Type B pancreatic cell (in vitro differentiated cells): ENCODE measurements at regions not wholly inside any gene's neighbourhood (a gene's known extent, or its start where the extent isn't known, plus 50 kb on each side); places are given as distances from the start of the nearest gene placed in this dataset.
A peak's percentile ranks its signal among the peaks of the same experiment; 100 is the strongest.
"Not testable (repeated sequence)": the region's sequence is repeated elsewhere in the genome, so short reads cannot be mapped to it uniquely, and the experiment has no call there.

Experiments
- DNase-seq: peaks from one replicate; pipeline ENCODE4 v3.0.0; 2021; ENCODE audit warnings: mixed read lengths; ENCODE audit not compliant: unreplicated experiment; ENCODE audit errors: extremely low spot score
- H3K27ac Mint-ChIP-seq: 2 replicates; pipeline ENCODE4 v1.8.0; 2021; ENCODE audit warnings: mild to moderate bottlenecking, mixed read lengths
- H3K27me3 Mint-ChIP-seq: 2 replicates; pipeline ENCODE4 v1.8.0; 2021; ENCODE audit warnings: mixed read lengths
- H3K36me3 Mint-ChIP-seq: 2 replicates; pipeline ENCODE4 v1.8.0; 2021; ENCODE audit warnings: mixed read lengths
- H3K4me1 Mint-ChIP-seq: one replicate; pipeline ENCODE4 v1.8.0; 2021; ENCODE audit warnings: mixed read lengths; ENCODE audit not compliant: unreplicated experiment
- H3K4me3 Mint-ChIP-seq: 2 replicates; pipeline ENCODE4 v1.8.0; 2021; ENCODE audit warnings: mild to moderate bottlenecking, mixed read lengths
- H3K9me3 Mint-ChIP-seq: 2 replicates; pipeline ENCODE4 v1.8.0; 2021; ENCODE audit warnings: mixed read lengths
- TF ChIP-seq, protein P1 (sequence below): fragments of 200-600 bp; sonication (generic); conservative IDR thresholded peaks from 2 replicates; pipeline ENCODE4 v1.5.0; 2021; ENCODE audit warnings: antibody characterized with exemption, mild to moderate bottlenecking

- H3K36me3 Mint-ChIP-seq, H3K4me1 Mint-ChIP-seq, H3K27me3 Mint-ChIP-seq, H3K4me3 Mint-ChIP-seq, H3K9me3 Mint-ChIP-seq, H3K27ac Mint-ChIP-seq, DNase-seq: not testable (repeated sequence)
These were observed 61.2 kb upstream of the ZNF322 start for GRCh38 chr6:26720663-26721218.

GRCh38 chr6:26730019-26730766 lies 70.6 kb upstream of the ZNF322 start:
- DNase-seq, H3K27ac Mint-ChIP-seq, H3K4me1 Mint-ChIP-seq, H3K27me3 Mint-ChIP-seq, H3K4me3 Mint-ChIP-seq, H3K36me3 Mint-ChIP-seq, H3K9me3 Mint-ChIP-seq: not testable (repeated sequence)

DNA sequence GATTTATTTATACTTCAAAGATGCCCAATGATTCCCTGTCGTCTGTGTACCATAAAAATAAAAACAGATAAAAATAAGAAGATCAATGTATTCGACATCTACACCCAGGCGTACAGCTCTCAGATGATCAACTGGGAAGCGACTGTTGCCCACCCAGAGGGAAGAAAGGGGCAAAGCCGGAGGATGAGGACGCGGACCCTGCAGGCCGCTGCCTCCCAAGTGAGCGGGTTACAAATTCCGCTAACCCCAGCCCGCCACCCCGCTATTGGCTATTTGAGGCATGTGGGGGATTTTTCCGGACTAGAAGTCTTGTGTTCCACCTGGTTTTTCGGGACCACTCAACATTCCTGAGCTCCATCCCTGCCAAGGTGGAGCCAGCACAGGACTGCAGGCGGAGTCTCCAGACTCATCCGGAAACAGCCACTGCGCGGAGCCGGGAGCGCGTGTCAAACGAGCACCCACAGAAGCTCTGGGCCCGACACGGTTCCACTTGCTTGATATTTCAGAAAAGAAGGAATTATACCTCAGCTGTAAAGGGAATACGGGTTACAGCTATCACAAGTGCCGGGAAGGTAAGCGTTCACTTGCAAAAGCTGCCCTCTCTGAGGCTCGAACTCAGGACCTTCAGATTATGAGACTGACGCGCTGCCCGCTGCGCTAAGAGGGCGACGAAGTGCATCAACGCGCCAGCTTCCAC lies 75.4 kb upstream of the ZNF322 start:
- H3K36me3 Mint-ChIP-seq, H3K4me1 Mint-ChIP-seq, H3K27ac Mint-ChIP-seq, H3K27me3 Mint-ChIP-seq, H3K9me3 Mint-ChIP-seq, DNase-seq, H3K4me3 Mint-ChIP-seq: not testable (repeated sequence)

DNA sequence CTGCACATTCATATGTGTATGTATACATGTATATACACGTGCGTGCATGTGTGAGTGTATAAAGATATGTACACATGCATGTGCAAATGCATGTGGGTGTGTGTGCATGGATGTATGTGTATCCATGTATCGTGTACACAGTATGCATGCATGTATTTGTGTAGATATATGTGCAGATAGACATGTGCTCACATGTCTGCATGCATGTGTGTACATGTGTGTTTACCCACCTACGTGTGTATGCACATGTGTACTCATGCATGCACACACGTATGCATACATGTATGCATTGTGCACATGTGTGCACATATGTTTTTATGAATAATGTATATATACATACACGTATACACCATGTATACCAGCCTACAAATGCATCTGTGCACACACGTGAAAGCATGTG lies 80.3 kb upstream of the ZNF322 start:
- Mint-ChIP-seq H3K36me3 (no peaks in the 10 kb centered on the region), H3K27ac (no peak overlapping the region), H3K9me3 (no peaks in the 10 kb centered on the region), H3K27me3 (peaks cover 36% of the 10 kb centered on the region), H3K4me3 (no peak overlapping the region), H3K4me1 (peaks cover 6% of the 10 kb centered on the region)
- no peak for DNase-seq
- TF ChIP-seq, protein P1, sequence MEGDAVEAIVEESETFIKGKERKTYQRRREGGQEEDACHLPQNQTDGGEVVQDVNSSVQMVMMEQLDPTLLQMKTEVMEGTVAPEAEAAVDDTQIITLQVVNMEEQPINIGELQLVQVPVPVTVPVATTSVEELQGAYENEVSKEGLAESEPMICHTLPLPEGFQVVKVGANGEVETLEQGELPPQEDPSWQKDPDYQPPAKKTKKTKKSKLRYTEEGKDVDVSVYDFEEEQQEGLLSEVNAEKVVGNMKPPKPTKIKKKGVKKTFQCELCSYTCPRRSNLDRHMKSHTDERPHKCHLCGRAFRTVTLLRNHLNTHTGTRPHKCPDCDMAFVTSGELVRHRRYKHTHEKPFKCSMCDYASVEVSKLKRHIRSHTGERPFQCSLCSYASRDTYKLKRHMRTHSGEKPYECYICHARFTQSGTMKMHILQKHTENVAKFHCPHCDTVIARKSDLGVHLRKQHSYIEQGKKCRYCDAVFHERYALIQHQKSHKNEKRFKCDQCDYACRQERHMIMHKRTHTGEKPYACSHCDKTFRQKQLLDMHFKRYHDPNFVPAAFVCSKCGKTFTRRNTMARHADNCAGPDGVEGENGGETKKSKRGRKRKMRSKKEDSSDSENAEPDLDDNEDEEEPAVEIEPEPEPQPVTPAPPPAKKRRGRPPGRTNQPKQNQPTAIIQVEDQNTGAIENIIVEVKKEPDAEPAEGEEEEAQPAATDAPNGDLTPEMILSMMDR: no peak

GRCh38 chr6:26743157-26743821 lies 83.7 kb upstream of the ZNF322 start:
- peaks cover 53% of the 10 kb centered on the region for H3K27me3 Mint-ChIP-seq
- H3K4me1 Mint-ChIP-seq: peaks cover 6% of the 10 kb centered on the region
- peak overlapping the region; percentile 89 for H3K4me3 Mint-ChIP-seq
- no peaks in the 10 kb centered on the region for H3K36me3 Mint-ChIP-seq
- no peaks in the 10 kb centered on the region for H3K9me3 Mint-ChIP-seq
- TF ChIP-seq, protein P1: no peak
- DNase-seq: peak; percentile 63
- peak overlapping the region; percentile 66 for H3K27ac Mint-ChIP-seq

- TF ChIP-seq, protein P1: no peak
- DNase-seq: no peak
- peak overlapping the region; percentile 89 for H3K4me3 Mint-ChIP-seq
- H3K9me3 Mint-ChIP-seq: no peaks in the 10 kb centered on the region
- H3K27me3 Mint-ChIP-seq: peaks cover 61% of the 10 kb centered on the region
- H3K27ac Mint-ChIP-seq: peak overlapping the region; percentile 66
- no peaks in the 10 kb centered on the region for H3K36me3 Mint-ChIP-seq
- peaks cover 6% of the 10 kb centered on the region for H3K4me1 Mint-ChIP-seq
These were observed 84.6 kb upstream of the ZNF322 start for GRCh38 chr6:26743941-26744699.

DNA sequence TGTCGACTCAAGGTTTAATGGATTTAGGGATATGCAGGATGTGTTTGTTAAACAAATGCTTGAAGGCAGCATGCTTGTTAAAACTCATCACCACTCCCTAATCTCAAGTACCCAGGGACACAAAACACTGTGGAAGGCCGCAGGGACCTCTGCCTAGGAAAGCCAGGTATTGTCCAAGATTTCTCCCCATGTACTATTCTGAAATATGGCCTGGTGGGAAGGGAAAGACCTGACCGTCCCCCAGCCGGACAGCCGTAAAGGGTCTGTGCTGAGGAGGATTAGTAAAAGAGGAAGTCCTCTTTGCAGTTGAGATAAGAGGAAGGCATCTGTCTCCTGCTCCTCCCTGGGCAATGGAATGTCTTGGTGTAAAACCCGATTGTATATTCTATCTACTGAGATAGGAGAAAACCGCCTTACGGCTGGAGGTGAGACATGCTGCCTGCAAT lies 85.3 kb upstream of the ZNF322 start:
- H3K9me3 Mint-ChIP-seq, DNase-seq, H3K4me1 Mint-ChIP-seq, H3K36me3 Mint-ChIP-seq: not testable (repeated sequence)
- H3K27me3 Mint-ChIP-seq: peaks cover 66% of the 10 kb centered on the region
- peak overlapping the region; percentile 66 for H3K27ac Mint-ChIP-seq
- peak overlapping the region; percentile 89 for H3K4me3 Mint-ChIP-seq

DNA sequence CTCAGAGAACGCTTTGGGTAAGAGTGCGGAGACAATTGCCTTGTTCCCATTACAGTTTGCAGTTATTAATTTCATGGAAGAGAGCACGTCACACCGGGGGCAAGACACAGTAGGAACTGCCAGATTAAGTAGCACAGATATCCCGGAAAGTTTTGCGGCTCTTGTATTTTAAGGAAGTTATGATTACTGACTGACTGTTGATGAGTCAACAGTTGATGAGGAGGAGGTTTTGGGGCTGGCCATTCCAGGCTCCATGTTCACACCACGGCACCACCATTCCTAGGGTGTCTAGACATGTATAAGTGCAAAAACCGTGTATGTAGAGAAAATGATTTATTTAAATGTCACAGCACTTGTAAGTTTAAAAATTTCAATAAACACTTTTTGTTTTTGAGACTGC lies 86.4 kb upstream of the ZNF322 start:
- DNase-seq, H3K36me3 Mint-ChIP-seq, H3K4me3 Mint-ChIP-seq, H3K27ac Mint-ChIP-seq, H3K9me3 Mint-ChIP-seq, H3K4me1 Mint-ChIP-seq: not testable (repeated sequence)
- H3K27me3 Mint-ChIP-seq: peaks cover 70% of the 10 kb centered on the region

- peaks cover 48% of the 10 kb centered on the region for H3K27me3 Mint-ChIP-seq
- not testable (repeated sequence) for H3K27ac Mint-ChIP-seq, H3K9me3 Mint-ChIP-seq, DNase-seq, H3K4me1 Mint-ChIP-seq, H3K36me3 Mint-ChIP-seq
- peak overlapping the region; percentile 51 for H3K4me3 Mint-ChIP-seq
These were observed 89.7 kb upstream of the ZNF322 start for GRCh38 chr6:26749126-26749758.
